GM12873 (cell line): ENCODE measurements at regions not wholly inside any gene's neighbourhood (a gene's known extent, or its start where the extent isn't known, plus 50 kb on each side); places are given as distances from the start of the nearest gene placed in this dataset.

ENCODE experiments used
- CTCF ChIP-seq: IDR thresholded peaks from 2 replicates; pipeline ENCODE4 v1.5.1; 2012; ENCODE audit warnings: low read depth, mild to moderate bottlenecking, moderate library complexity, low read length, control low read depth; ENCODE audit not compliant: insufficient read depth; ENCODE audit errors: missing control alignments

- no peak for TF ChIP-seq CTCF
These were observed 90.0 kb upstream of the RORB start for GRCh38 chr9:74407166-74407565.

GRCh38 chr9:74412236-74412979 is 84.7 kb upstream of the RORB start:
- TF ChIP-seq CTCF: no peak

GRCh38 chr9:74413876-74414275 is 83.3 kb upstream of the RORB start:
- no peak for TF ChIP-seq CTCF

- no peak for TF ChIP-seq CTCF
These were observed 82.8 kb upstream of the RORB start for GRCh38 chr9:74414325-74414724.

- TF ChIP-seq CTCF: no peak
These were observed 81.1 kb upstream of the RORB start for GRCh38 chr9:74415995-74416394.

- TF ChIP-seq CTCF: no peak
These were observed 65.7 kb upstream of the RORB start for GRCh38 chr9:74431467-74431866.

- no peak for TF ChIP-seq CTCF
These were observed 53.9 kb upstream of the RORB start for GRCh38 chr9:74443036-74443750.
